ENCODE measurements at regions not wholly inside any gene's neighbourhood (a gene's known extent, or its start where the extent isn't known, plus 50 kb on each side); places are given as distances from the start of the nearest gene placed in this dataset.

GRCh38 chrX:145475725-145476124, 228.4 kb downstream of the SPANXN1 start:
- DNase-seq (no peak), ATAC-seq (no peak)
- H3K4me3 ChIP-seq (ENCODE audit: low read length), result no peak overlapping the region
- no peaks in the 10 kb centered on the region for H3K27me3 ChIP-seq (ENCODE audit: control insufficient read depth in 2 of 2, insufficient read depth in 2 of 2, low read length in 2 of 2)
- intact Hi-C loops (cut with micrococcal nuclease), result no loop called here
- ChIA-PET CTCF (no interaction called here), POLR2A (no interaction called here)
- H3K27ac Mint-ChIP-seq, result no peak overlapping the region
- no peak overlapping the region for H3K4me3 Mint-ChIP-seq
- no peaks in the 10 kb centered on the region for H3K36me3 Mint-ChIP-seq
- peaks cover 0 to 4% (median 0%) of the 10 kb centered on the region in 11 donors for H3K9me3 Mint-ChIP-seq
- no peak overlapping the region for H3K27ac ChIP-seq (ENCODE audit: low read depth, low read length)
- no peaks in the 10 kb centered on the region for H3K36me3 ChIP-seq (ENCODE audit: control insufficient read depth in 2 of 3, insufficient read depth in 3 of 3, low read length in 3 of 3)
- no peaks in the 10 kb centered on the region for H3K9me3 ChIP-seq (ENCODE audit: control insufficient read depth in 2 of 3, low read length in 3 of 3)
- no peaks in the 10 kb centered on the region for H3K4me1 Mint-ChIP-seq
- no peaks in the 10 kb centered on the region for H3K27me3 Mint-ChIP-seq
- no peaks in the 10 kb centered on the region for H3K4me1 ChIP-seq (ENCODE audit: control insufficient read depth in 2 of 2, insufficient read depth in 2 of 2, low read length in 2 of 2)

GRCh38 chrX:145484740-145485139, 237.4 kb downstream of the SPANXN1 start:
- H3K4me3 ChIP-seq (ENCODE audit: low read length), result no peak overlapping the region
- no peaks in the 10 kb centered on the region for H3K4me1 Mint-ChIP-seq
- ChIA-PET POLR2A (no interaction called here), CTCF (no interaction called here)
- no peak for DNase-seq
- no peaks in the 10 kb centered on the region for H3K27me3 Mint-ChIP-seq
- no peak for ATAC-seq
- H3K36me3 Mint-ChIP-seq, result no peaks in the 10 kb centered on the region
- no peak overlapping the region for H3K27ac Mint-ChIP-seq
- H3K4me1 ChIP-seq (ENCODE audit: control insufficient read depth in 2 of 2, insufficient read depth in 2 of 2, low read length in 2 of 2), result no peaks in the 10 kb centered on the region
- H3K36me3 ChIP-seq (ENCODE audit: control insufficient read depth in 2 of 3, insufficient read depth in 3 of 3, low read length in 3 of 3), result no peaks in the 10 kb centered on the region
- H3K4me3 Mint-ChIP-seq, result no peak overlapping the region
- peaks cover 0 to 17% (median 0%) of the 10 kb centered on the region in 11 donors for H3K9me3 Mint-ChIP-seq
- no peaks in the 10 kb centered on the region for H3K27me3 ChIP-seq (ENCODE audit: control insufficient read depth in 2 of 2, insufficient read depth in 2 of 2, low read length in 2 of 2)
- no peaks in the 10 kb centered on the region for H3K9me3 ChIP-seq (ENCODE audit: control insufficient read depth in 2 of 3, low read length in 3 of 3)
- H3K27ac ChIP-seq (ENCODE audit: low read depth, low read length), result no peak overlapping the region
- intact Hi-C loops (cut with micrococcal nuclease), result no loop called here

- POLR2A ChIA-PET, result no interaction called here
- no peak overlapping the region for H3K4me3 Mint-ChIP-seq
Measured at GRCh38 chrX:145502670-145503069, 255.4 kb downstream of the SPANXN1 start.

GRCh38 chrX:145506214-145506613, 258.9 kb downstream of the SPANXN1 start:
- H3K4me1 Mint-ChIP-seq, result no peaks in the 10 kb centered on the region
- POLR2A ChIA-PET, result no interaction called here
- no peak overlapping the region for H3K4me3 Mint-ChIP-seq
- H3K4me1 ChIP-seq (ENCODE audit: control insufficient read depth in 2 of 2, insufficient read depth in 2 of 2, low read length in 2 of 2), result no peaks in the 10 kb centered on the region
- H3K9me3 ChIP-seq (ENCODE audit: control insufficient read depth in 2 of 3, low read length in 3 of 3), result no peaks in the 10 kb centered on the region
- H3K36me3 Mint-ChIP-seq, result no peaks in the 10 kb centered on the region
- ATAC-seq (no peak), DNase-seq (no peak)
- intact Hi-C loops (cut with micrococcal nuclease), result no loop called here
- no peak overlapping the region for H3K4me3 ChIP-seq (ENCODE audit: low read length)
- peaks cover 0 to 22% (median 4%) of the 10 kb centered on the region in 11 donors for H3K9me3 Mint-ChIP-seq
- CTCF ChIA-PET, result no interaction called here
- H3K27ac ChIP-seq (ENCODE audit: low read depth, low read length), result no peak overlapping the region
- no peaks in the 10 kb centered on the region for H3K27me3 ChIP-seq (ENCODE audit: control insufficient read depth in 2 of 2, insufficient read depth in 2 of 2, low read length in 2 of 2)
- H3K27me3 Mint-ChIP-seq, result no peaks in the 10 kb centered on the region
- H3K36me3 ChIP-seq (ENCODE audit: control insufficient read depth in 2 of 3, insufficient read depth in 3 of 3, low read length in 3 of 3), result no peaks in the 10 kb centered on the region
- H3K27ac Mint-ChIP-seq, result no peak overlapping the region

More at GRCh38 chrX:145502670-145503069, 255.4 kb downstream of the SPANXN1 start:
- ATAC-seq (no peak), DNase-seq (no peak)
- Mint-ChIP-seq H3K9me3 (peaks cover 0 to 8% (median 3%) of the 10 kb centered on the region in 11 donors), H3K4me1 (no peaks in the 10 kb centered on the region), H3K27me3 (no peaks in the 10 kb centered on the region), H3K27ac (no peak overlapping the region), H3K36me3 (no peaks in the 10 kb centered on the region)
- Histone ChIP-seq H3K27ac (ENCODE audit: low read depth, low read length) (no peak overlapping the region), H3K36me3 (ENCODE audit: control insufficient read depth in 2 of 3, insufficient read depth in 3 of 3, low read length in 3 of 3) (no peaks in the 10 kb centered on the region), H3K9me3 (ENCODE audit: control insufficient read depth in 2 of 3, low read length in 3 of 3) (no peaks in the 10 kb centered on the region), H3K27me3 (ENCODE audit: control insufficient read depth in 2 of 2, insufficient read depth in 2 of 2, low read length in 2 of 2) (no peaks in the 10 kb centered on the region), H3K4me3 (ENCODE audit: low read length) (no peak overlapping the region), H3K4me1 (ENCODE audit: control insufficient read depth in 2 of 2, insufficient read depth in 2 of 2, low read length in 2 of 2) (no peaks in the 10 kb centered on the region)
- intact Hi-C loops (cut with micrococcal nuclease), result no loop called here
- CTCF ChIA-PET, result no interaction called here

- peaks cover 0 to 9% (median 0%) of the 10 kb centered on the region in 11 donors for H3K9me3 Mint-ChIP-seq
- CTCF ChIA-PET, result no interaction called here
- H3K27ac Mint-ChIP-seq, result no peak overlapping the region
- no peaks in the 10 kb centered on the region for H3K4me1 ChIP-seq (ENCODE audit: control insufficient read depth in 2 of 2, insufficient read depth in 2 of 2, low read length in 2 of 2)
- no peaks in the 10 kb centered on the region for H3K36me3 ChIP-seq (ENCODE audit: control insufficient read depth in 2 of 3, insufficient read depth in 3 of 3, low read length in 3 of 3)
- H3K4me3 ChIP-seq (ENCODE audit: low read length), result no peak overlapping the region
- DNase-seq (no peak), ATAC-seq (no peak)
- H3K4me3 Mint-ChIP-seq, result no peak overlapping the region
- no peaks in the 10 kb centered on the region for H3K27me3 Mint-ChIP-seq
- H3K36me3 Mint-ChIP-seq, result no peaks in the 10 kb centered on the region
- intact Hi-C loops (cut with micrococcal nuclease), result no loop called here
- POLR2A ChIA-PET, result no interaction called here
- no peak overlapping the region for H3K27ac ChIP-seq (ENCODE audit: low read depth, low read length)
- H3K27me3 ChIP-seq (ENCODE audit: control insufficient read depth in 2 of 2, insufficient read depth in 2 of 2, low read length in 2 of 2), result no peaks in the 10 kb centered on the region
- no peaks in the 10 kb centered on the region for H3K9me3 ChIP-seq (ENCODE audit: control insufficient read depth in 2 of 3, low read length in 3 of 3)
- no peaks in the 10 kb centered on the region for H3K4me1 Mint-ChIP-seq
Measured at GRCh38 chrX:145524931-145525330, 277.6 kb downstream of the SPANXN1 start.

GRCh38 chrX:145532176-145532780, 285.0 kb downstream of the SPANXN1 start:
- Mint-ChIP-seq H3K9me3 (peaks cover 0 to 6% (median 2%) of the 10 kb centered on the region in 11 donors), H3K36me3 (no peaks in the 10 kb centered on the region), H3K4me3 (no peak overlapping the region), H3K27me3 (no peaks in the 10 kb centered on the region), H3K27ac (no peak overlapping the region), H3K4me1 (no peaks in the 10 kb centered on the region)
- Histone ChIP-seq H3K36me3 (ENCODE audit: control insufficient read depth in 2 of 3, insufficient read depth in 3 of 3, low read length in 3 of 3) (no peaks in the 10 kb centered on the region), H3K4me1 (ENCODE audit: control insufficient read depth in 2 of 2, insufficient read depth in 2 of 2, low read length in 2 of 2) (no peaks in the 10 kb centered on the region), H3K4me3 (ENCODE audit: low read length) (no peak overlapping the region), H3K9me3 (ENCODE audit: control insufficient read depth in 2 of 3, low read length in 3 of 3) (no peaks in the 10 kb centered on the region), H3K27me3 (ENCODE audit: control insufficient read depth in 2 of 2, insufficient read depth in 2 of 2, low read length in 2 of 2) (no peaks in the 10 kb centered on the region), H3K27ac (ENCODE audit: low read depth, low read length) (no peak overlapping the region)
- ChIA-PET POLR2A (no interaction called here), CTCF (no interaction called here)
- intact Hi-C loops (cut with micrococcal nuclease), result no loop called here
- ATAC-seq (no peak), DNase-seq (no peak)

GRCh38 chrX:145533534-145533933, 284.1 kb upstream of the SLITRK2 start:
- Mint-ChIP-seq H3K27ac (no peak overlapping the region), H3K27me3 (no peaks in the 10 kb centered on the region), H3K4me1 (no peaks in the 10 kb centered on the region), H3K36me3 (no peaks in the 10 kb centered on the region), H3K9me3 (peaks cover 0 to 6% (median 0%) of the 10 kb centered on the region in 11 donors), H3K4me3 (no peak overlapping the region)
- H3K4me1 ChIP-seq (ENCODE audit: control insufficient read depth in 2 of 2, insufficient read depth in 2 of 2, low read length in 2 of 2), result no peaks in the 10 kb centered on the region
- intact Hi-C loops (cut with micrococcal nuclease), result no loop called here
- CTCF ChIA-PET, result no interaction called here
- no peak overlapping the region for H3K4me3 ChIP-seq (ENCODE audit: low read length)
- ATAC-seq (no peak), DNase-seq (no peak)
- no peaks in the 10 kb centered on the region for H3K9me3 ChIP-seq (ENCODE audit: control insufficient read depth in 2 of 3, low read length in 3 of 3)
- H3K27me3 ChIP-seq (ENCODE audit: control insufficient read depth in 2 of 2, insufficient read depth in 2 of 2, low read length in 2 of 2), result no peaks in the 10 kb centered on the region
- H3K27ac ChIP-seq (ENCODE audit: low read depth, low read length), result no peak overlapping the region
- H3K36me3 ChIP-seq (ENCODE audit: control insufficient read depth in 2 of 3, insufficient read depth in 3 of 3, low read length in 3 of 3), result no peaks in the 10 kb centered on the region
- POLR2A ChIA-PET, result no interaction called here
